MM.1S (cell line): ENCODE measurements at regions not wholly inside any gene's neighbourhood (a gene's known extent, or its start where the extent isn't known, plus 50 kb on each side); places are given as distances from the start of the nearest gene placed in this dataset.

Experiments used
- DNase-seq: peaks from one replicate; pipeline ENCODE4 v3.0.0-alpha.2; 2015
- H2AFZ ChIP-seq: fragments of 300-600 bp; sonication (generic); 2 replicates; pipeline ENCODE4 v1.6.0; 2016; ENCODE audit warnings: antibody characterized with exemption, low read length
- H3F3A ChIP-seq: fragments of 300-600 bp; sonication (generic); 2 replicates; pipeline ENCODE4 v1.6.1; 2016; ENCODE audit warnings: mild to moderate bottlenecking, antibody characterized with exemption, low read length, moderate library complexity, mixed read lengths; ENCODE audit not compliant: insufficient read depth
- H3K27ac ChIP-seq: fragments of 300-600 bp; sonication (generic); 2 replicates; pipeline ENCODE4 v1.5.1; 2016; ENCODE audit warnings: mild to moderate bottlenecking, low read length
- H3K27me3 ChIP-seq: fragments of 300-600 bp; sonication (generic); replicated peaks from 2 replicates; pipeline ENCODE4 v1.6.0; 2016; ENCODE audit warnings: low read length; ENCODE audit not compliant: insufficient read depth
- H3K36me3 ChIP-seq: fragments of 300-600 bp; sonication (generic); replicated peaks from 2 replicates; pipeline ENCODE4 v1.6.1; 2016; ENCODE audit warnings: mild to moderate bottlenecking, low read length, mixed read lengths; ENCODE audit not compliant: insufficient read depth
- H3K4me1 ChIP-seq: fragments of 300-600 bp; sonication (generic); 2 replicates; pipeline ENCODE4 v1.6.1; 2016; ENCODE audit warnings: low read length, mixed read lengths
- H3K4me2 ChIP-seq: fragments of 300-600 bp; sonication (generic); 2 replicates; pipeline ENCODE4 v1.6.0; 2016; ENCODE audit warnings: low read depth, low read length
- H3K4me3 ChIP-seq: fragments of 300-600 bp; sonication (generic); 2 replicates; pipeline ENCODE4 v1.5.1; 2016; ENCODE audit warnings: low read length, mixed read lengths
- H3K79me2 ChIP-seq: fragments of 300-600 bp; sonication (generic); 2 replicates; pipeline ENCODE4 v1.6.1; 2016; ENCODE audit warnings: mixed run types, low read length, mixed read lengths
- H3K9ac ChIP-seq: fragments of 300-600 bp; sonication (generic); 2 replicates; pipeline ENCODE4 v1.6.1; 2016; ENCODE audit warnings: low read length, mixed read lengths
- H3K9me2 ChIP-seq: fragments of 300-600 bp; sonication (generic); replicated peaks from 2 replicates; pipeline ENCODE4 v1.6.1; 2016; ENCODE audit warnings: mild to moderate bottlenecking, low read length, mixed read lengths; ENCODE audit not compliant: insufficient read depth
- H3K9me3 ChIP-seq: fragments of 300-600 bp; sonication (generic); replicated peaks from 2 replicates; pipeline ENCODE4 v1.6.1; 2016; ENCODE audit warnings: mild to moderate bottlenecking, low read length, mixed read lengths; ENCODE audit not compliant: insufficient read depth
- H4K20me1 ChIP-seq: fragments of 300-600 bp; sonication (generic); 2 replicates; pipeline ENCODE4 v1.6.1; 2016; ENCODE audit warnings: mild to moderate bottlenecking, low read length, moderate library complexity, mixed read lengths; ENCODE audit not compliant: insufficient read depth
- CTCF ChIP-seq: fragments of 300-600 bp; sonication (generic); IDR thresholded peaks from 2 replicates; pipeline ENCODE4 v1.5.1; 2016; ENCODE audit warnings: antibody characterized with exemption, low read length, mixed read lengths
- EZH2 ChIP-seq: fragments of 300-600 bp; sonication (generic); optimal IDR thresholded peaks from 2 replicates; pipeline ENCODE3; 2017; ENCODE audit warnings: low read depth, mild to moderate bottlenecking, antibody characterized with exemption, low read length, mixed read lengths
- EZH2phosphoT487 ChIP-seq: fragments of 300-600 bp; sonication (generic); IDR thresholded peaks from 2 replicates; pipeline ENCODE4 v1.6.1; 2018; ENCODE audit warnings: antibody characterized with exemption, low read length

DNA sequence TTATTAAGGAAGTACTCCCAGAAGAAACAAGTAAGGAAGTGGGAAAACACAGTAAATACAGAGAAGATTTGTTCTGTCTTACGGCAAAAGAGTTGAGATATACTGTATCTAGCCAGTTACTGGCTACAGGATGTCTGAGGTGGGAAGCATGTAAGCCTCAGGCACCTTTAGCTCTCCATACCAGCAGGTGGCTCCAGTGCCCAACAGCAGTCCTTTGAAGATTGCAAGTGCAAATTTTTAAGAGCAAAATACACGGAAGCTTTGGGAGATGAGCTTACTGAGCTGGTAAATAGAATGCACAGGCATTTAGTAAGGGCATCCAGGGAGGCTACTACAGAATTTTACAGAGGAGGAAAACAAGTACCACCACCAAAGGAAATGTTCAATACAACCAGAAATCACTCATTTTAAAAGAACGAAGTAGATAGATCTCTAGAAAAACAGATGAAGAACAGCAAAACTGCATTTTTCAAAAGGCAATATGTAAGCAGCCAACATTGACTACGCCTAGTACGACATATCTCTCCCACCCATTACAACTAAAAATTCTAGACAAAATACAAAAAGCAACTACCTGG is 57.9 kb upstream of the VSTM2B start:
- Histone ChIP-seq H3K9me2 (no peaks in the 10 kb centered on the region), H3K9ac (no peak overlapping the region), H3K4me1 (no peaks in the 10 kb centered on the region), H3K27me3 (peaks cover 61% of the 10 kb centered on the region), H2AFZ (no peak overlapping the region), H3F3A (no peaks in the 10 kb centered on the region), H3K27ac (no peak overlapping the region), H3K4me3 (no peak overlapping the region), H3K79me2 (no peaks in the 10 kb centered on the region), H3K9me3 (no peaks in the 10 kb centered on the region), H3K4me2 (no peak overlapping the region), H4K20me1 (no peaks in the 10 kb centered on the region), H3K36me3 (no peaks in the 10 kb centered on the region)
- TF ChIP-seq EZH2phosphoT487 = no peak
- no peak for TF ChIP-seq EZH2
- TF ChIP-seq CTCF = peak; percentile 65
- DNase-seq = peak; percentile 43

GRCh38 chr19:29475469-29475868 is 50.3 kb upstream of the VSTM2B start:
- no peaks in the 10 kb centered on the region for H3K9me3 ChIP-seq
- no peaks in the 10 kb centered on the region for H3K9me2 ChIP-seq
- H3K36me3 ChIP-seq = no peaks in the 10 kb centered on the region
- DNase-seq = no peak
- H4K20me1 ChIP-seq = no peaks in the 10 kb centered on the region
- H3K4me3 ChIP-seq = no peak overlapping the region
- no peak overlapping the region for H3K9ac ChIP-seq
- H3F3A ChIP-seq = no peaks in the 10 kb centered on the region
- no peak overlapping the region for H2AFZ ChIP-seq
- H3K4me2 ChIP-seq = no peak overlapping the region
- H3K27me3 ChIP-seq = peaks cover 57% of the 10 kb centered on the region
- H3K4me1 ChIP-seq = no peaks in the 10 kb centered on the region
- H3K27ac ChIP-seq = no peak overlapping the region
- no peak for TF ChIP-seq EZH2
- TF ChIP-seq EZH2phosphoT487 = no peak
- no peak for TF ChIP-seq CTCF
- no peaks in the 10 kb centered on the region for H3K79me2 ChIP-seq
